GM10248 (cell line): ENCODE measurements at regions not wholly inside any gene's neighbourhood (a gene's known extent, or its start where the extent isn't known, plus 50 kb on each side); places are given as distances from the start of the nearest gene placed in this dataset.

Source experiments
- CTCF ChIA-PET: fragments of 300-600 bp; sonication (Branson Sonifier 250); formaldehyde crosslinking; extraction: SDS; loops from one replicate; lab custom pipeline; 2021; ENCODE audit warnings: antibody characterized with exemption; lab: Yijun Ruan, JAX
- POLR2A ChIA-PET: fragments of 350-650 bp; sonication (Branson Sonifier 250); formaldehyde crosslinking; extraction: SDS; loops from one replicate; lab custom pipeline; 2020; ENCODE audit warnings: antibody characterized with exemption; lab: Yijun Ruan, JAX
- DNase-seq: peaks from one replicate; pipeline ENCODE4 v3.0.0; 2012; ENCODE audit errors: extremely low spot score
- TF ChIP-seq, protein P1 (sequence below): IDR thresholded peaks from 2 replicates; pipeline ENCODE4 v1.5.1; 2012; ENCODE audit warnings: mild to moderate bottlenecking, low read depth; ENCODE audit errors: extremely low read depth, missing control alignments, control extremely low read depth

DNA sequence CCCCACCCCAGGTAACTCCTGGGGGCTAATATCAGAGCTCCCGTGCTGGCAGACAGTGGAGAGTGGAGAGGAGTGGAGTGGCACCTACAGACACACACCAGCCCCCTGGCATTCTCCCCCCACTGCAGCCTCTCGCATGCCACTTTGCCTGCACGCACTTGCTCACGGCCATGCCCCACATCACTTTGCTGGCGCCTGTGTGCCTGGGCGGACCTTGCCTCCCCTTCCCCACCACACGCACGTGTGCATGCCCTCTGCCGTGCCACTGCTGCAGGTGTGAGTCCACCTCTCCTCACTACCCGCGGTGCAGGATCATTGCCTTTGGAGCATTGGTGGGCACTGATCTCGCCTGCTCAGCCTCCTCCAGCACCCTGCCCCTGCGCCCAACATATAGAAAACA lies 72.6 kb upstream of the DOK6 start:
- ChIA-PET POLR2A (no interaction called here), CTCF (interaction anchor here (1.2 kb wide), 1 partner anchor 14 kb away, joined by 3 read pairs; no protein-coding TSS in a partner anchor)
- TF ChIP-seq, protein P1, sequence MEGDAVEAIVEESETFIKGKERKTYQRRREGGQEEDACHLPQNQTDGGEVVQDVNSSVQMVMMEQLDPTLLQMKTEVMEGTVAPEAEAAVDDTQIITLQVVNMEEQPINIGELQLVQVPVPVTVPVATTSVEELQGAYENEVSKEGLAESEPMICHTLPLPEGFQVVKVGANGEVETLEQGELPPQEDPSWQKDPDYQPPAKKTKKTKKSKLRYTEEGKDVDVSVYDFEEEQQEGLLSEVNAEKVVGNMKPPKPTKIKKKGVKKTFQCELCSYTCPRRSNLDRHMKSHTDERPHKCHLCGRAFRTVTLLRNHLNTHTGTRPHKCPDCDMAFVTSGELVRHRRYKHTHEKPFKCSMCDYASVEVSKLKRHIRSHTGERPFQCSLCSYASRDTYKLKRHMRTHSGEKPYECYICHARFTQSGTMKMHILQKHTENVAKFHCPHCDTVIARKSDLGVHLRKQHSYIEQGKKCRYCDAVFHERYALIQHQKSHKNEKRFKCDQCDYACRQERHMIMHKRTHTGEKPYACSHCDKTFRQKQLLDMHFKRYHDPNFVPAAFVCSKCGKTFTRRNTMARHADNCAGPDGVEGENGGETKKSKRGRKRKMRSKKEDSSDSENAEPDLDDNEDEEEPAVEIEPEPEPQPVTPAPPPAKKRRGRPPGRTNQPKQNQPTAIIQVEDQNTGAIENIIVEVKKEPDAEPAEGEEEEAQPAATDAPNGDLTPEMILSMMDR: no peak
- DNase-seq: no peak

DNA sequence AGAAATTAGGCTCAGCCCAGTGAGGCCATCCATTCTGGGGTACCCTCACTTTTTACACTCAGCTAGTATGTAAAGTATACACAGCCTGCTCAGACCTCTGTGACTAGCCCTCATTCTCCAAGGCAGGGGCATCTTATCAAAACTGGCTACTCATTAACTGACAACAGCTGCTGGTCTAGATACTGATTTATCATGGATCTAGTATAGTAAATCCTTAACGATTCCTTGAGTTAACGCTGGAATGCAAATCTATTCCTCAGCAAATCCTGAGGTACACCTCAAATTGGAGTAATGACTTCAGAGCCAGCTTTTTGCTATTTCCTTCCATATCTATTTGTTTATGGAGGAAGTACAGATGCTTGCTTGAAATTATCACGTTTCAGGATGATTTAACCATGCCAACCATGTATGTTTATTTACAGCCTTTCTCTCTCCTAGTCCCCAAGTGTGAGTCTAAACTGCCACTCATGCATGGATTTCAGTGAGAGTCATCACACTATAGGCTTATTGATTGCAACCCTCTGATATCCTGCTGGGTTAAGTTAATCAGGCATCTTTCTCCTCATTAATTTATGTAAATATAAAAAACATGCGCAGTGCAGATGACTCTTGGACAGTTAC lies 70.2 kb upstream of the DOK6 start:
- DNase-seq: no peak
- TF ChIP-seq, protein P1: no peak
- CTCF ChIA-PET: no interaction called here
- POLR2A ChIA-PET: no interaction called here

DNA sequence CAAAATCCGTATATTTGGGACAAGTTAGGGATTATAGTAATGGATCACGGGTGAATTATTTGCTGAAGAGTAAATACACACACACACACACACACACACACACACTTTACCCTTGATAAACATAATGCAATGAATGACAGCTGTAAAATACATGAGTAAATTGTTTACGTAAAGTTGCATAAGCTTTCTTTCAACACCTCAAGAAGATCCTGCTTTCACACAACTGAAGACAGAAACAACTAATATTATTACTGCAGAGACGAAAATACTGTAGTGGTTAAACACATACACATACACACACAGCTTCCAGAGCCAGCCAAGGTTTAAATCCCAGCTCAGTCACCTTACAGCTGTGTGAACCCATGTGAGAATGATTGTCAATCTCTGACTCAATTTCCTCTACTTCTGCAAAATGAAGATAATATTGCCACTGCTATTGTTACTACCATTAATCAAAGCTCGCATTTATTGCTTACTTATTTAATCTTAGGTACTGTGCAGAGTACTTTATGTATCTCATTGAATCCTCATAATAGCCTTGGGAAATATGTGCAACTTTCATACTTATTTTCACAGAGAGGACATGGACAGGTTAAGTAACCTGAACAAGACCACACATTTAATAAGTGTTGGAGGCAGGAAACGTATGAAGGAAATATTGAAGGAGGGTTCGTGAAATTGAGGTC lies 50.6 kb upstream of the DOK6 start:
- CTCF ChIA-PET: no interaction called here
- POLR2A ChIA-PET: no interaction called here
- TF ChIP-seq, protein P1: no peak
- no peak for DNase-seq
